ENCODE measurements at regions not wholly inside any gene's neighbourhood (a gene's known extent, or its start where the extent isn't known, plus 50 kb on each side); places are given as distances from the start of the nearest gene placed in this dataset.

GRCh38 chr5:97544240-97544639 is 361.2 kb upstream of the RIOK2 start:
- H3K4ac ChIP-seq (replicated peaks; ENCODE audit: insufficient read length, low read depth, low read length) = no peak overlapping the region
- H3K18ac ChIP-seq (ENCODE audit: extremely low read depth, low read length) = no peak overlapping the region
- 65% methylated on average over 3 of the region's 3 CpGs; no CpG with 5 or more reads in 1 of the 2 experiments for WGBS, 2 experiments (ENCODE audit: extremely low coverage in 1 of 2, insufficient coverage in 1 of 2, insufficient read length in 1 of 2, insufficient replicate concordance in 2 of 2, low coverage in 1 of 2, low lambda C conversion rate in 2 of 2, missing lambda C conversion rate in 1 of 2)
- no peak overlapping the region for H3K56ac ChIP-seq (replicated peaks; ENCODE audit: insufficient read length, low read depth, low read length)
- no peaks in the 10 kb centered on the region for H3K79me1 ChIP-seq (ENCODE audit: low read depth, low read length)
- H2BK15ac ChIP-seq (ENCODE audit: low read length) = no peak overlapping the region
- peaks cover 0 to 7% of the 10 kb centered on the region in 2 experiments; a peak in 1 of 4 replicates for H3K9me3 ChIP-seq (ENCODE audit: insufficient read depth in 2 of 2, low read depth in 1 of 2, low read length in 1 of 2)
- H3K9ac ChIP-seq (replicated peaks in 1 of 4; ENCODE audit: extremely low read depth in 1 of 4, low read depth in 3 of 4, low read length in 3 of 4) = no peak overlapping the region
- POLR2A ChIA-PET (ENCODE audit: partially characterized antibody) = no interaction called here
- DNase-seq (ENCODE audit: low read depth in 1 of 2, low spot score in 2 of 2) (no peak), FAIRE-seq (no peak)
- no peak overlapping the region for H2AK5ac ChIP-seq (ENCODE audit: low read depth, low read length)
- no peak overlapping the region for H3K4me3 ChIP-seq (ENCODE audit: extremely low read depth in 1 of 4, insufficient read depth in 2 of 4, low read depth in 3 of 4, low read length in 4 of 4)
- H4K91ac ChIP-seq (replicated peaks; ENCODE audit: insufficient read length, low read length) = no peak overlapping the region
- H3K4me1 ChIP-seq (replicated peaks in 1 of 4; ENCODE audit: control insufficient read depth in 3 of 4, insufficient read depth in 4 of 4, low read length in 3 of 4) = peaks cover 0 to 2% (median 0%) of the 10 kb centered on the region in 4 experiments; a peak in 1 of 7 replicates
- no peak overlapping the region for H3K4me2 ChIP-seq (ENCODE audit: insufficient read depth in 1 of 2, low read depth in 2 of 2, low read length in 2 of 2)
- H4K5ac ChIP-seq (ENCODE audit: insufficient read length, low read depth, low read length) = no peak overlapping the region
- no peak overlapping the region for H2BK5ac ChIP-seq (ENCODE audit: low read depth, low read length)
- no peaks in the 10 kb centered on the region for H4K20me1 ChIP-seq (replicated peaks in 1 of 2; ENCODE audit: control insufficient read depth in 1 of 2, insufficient read depth in 2 of 2, low read length in 2 of 2)
- H4K8ac ChIP-seq (ENCODE audit: extremely low read depth, insufficient read depth, low read length) = no peak overlapping the region
- H3K27ac ChIP-seq (ENCODE audit: low read depth, low read length) = no peak overlapping the region
- no peak overlapping the region for H3K14ac ChIP-seq (ENCODE audit: insufficient read length)
- no peaks in the 10 kb centered on the region for H3K23me2 ChIP-seq (ENCODE audit: low read depth, low read length)
- H3K23ac ChIP-seq (ENCODE audit: insufficient read length) = no peak overlapping the region
- no peaks in the 10 kb centered on the region for H3K27me3 ChIP-seq (replicated peaks in 1 of 4; ENCODE audit: control insufficient read depth in 3 of 4, extremely low read depth in 1 of 4, insufficient read depth in 3 of 4, low read length in 3 of 4)
- no peak overlapping the region for H2BK20ac ChIP-seq (ENCODE audit: low read length)
- CTCF ChIA-PET (ENCODE audit: partially characterized antibody) = interaction anchor here (1.7 kb wide), 1 partner anchor 10 kb away, joined by 10 read pairs; no protein-coding TSS in a partner anchor
- H2AFZ ChIP-seq (ENCODE audit: low read length) = peak overlapping the region; percentile 38; the same call in 1 of the 2 replicates
- no peaks in the 10 kb centered on the region; a peak in 1 of 8 replicates for H3K36me3 ChIP-seq (ENCODE audit: control insufficient read depth in 2 of 4, insufficient read depth in 4 of 4, low read length in 3 of 4)
- no peaks in the 10 kb centered on the region for H3K79me2 ChIP-seq (ENCODE audit: control insufficient read depth in 1 of 2, insufficient read depth in 2 of 2, low read length in 2 of 2)
- no peak overlapping the region for H2BK12ac ChIP-seq (ENCODE audit: low read depth, low read length)
- H2BK120ac ChIP-seq (replicated peaks; ENCODE audit: low read depth, low read length) = no peak overlapping the region
- TF ChIP-seq SP4 (IDR thresholded peaks at IDR 0.05; ENCODE audit: low read length) (no peak), ZNF274 (IDR thresholded peaks at IDR 0.05; ENCODE audit: borderline replicate concordance, extremely low read depth, low read length) (no peak), NANOG (IDR thresholded peaks at IDR 0.05; ENCODE audit: insufficient read depth, low read depth, low read length, poor library complexity, severe bottlenecking) (no peak), RNF2 (IDR thresholded peaks at IDR 0.05; ENCODE audit: borderline replicate concordance, low read depth, low read length, missing control alignments, poor library complexity, severe bottlenecking) (no peak), TAF7 (optimal IDR thresholded peaks at IDR 0.05; ENCODE audit: borderline replicate concordance, low read depth, low read length) (no peak), BCL11A (IDR thresholded peaks at IDR 0.05; ENCODE audit: low read depth in 2 of 2, low read length in 2 of 2) (no peak)
- TF ChIP-seq, protein P1, sequence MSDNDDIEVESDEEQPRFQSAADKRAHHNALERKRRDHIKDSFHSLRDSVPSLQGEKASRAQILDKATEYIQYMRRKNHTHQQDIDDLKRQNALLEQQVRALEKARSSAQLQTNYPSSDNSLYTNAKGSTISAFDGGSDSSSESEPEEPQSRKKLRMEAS (IDR thresholded peaks at IDR 0.05) = no peak

All from H1 (cell line).